GM23338 (cell line): ENCODE measurements at regions not wholly inside any gene's neighbourhood (a gene's known extent, or its start where the extent isn't known, plus 50 kb on each side); places are given as distances from the start of the nearest gene placed in this dataset.

Experiments
- ATAC-seq: fragments of 200-7000 bp; cut with Tn5 transposase; 3 replicates; pipeline ENCODE4 v1.9.1; 2020
- DNase-seq: peaks from one replicate; pipeline ENCODE4 v3.0.0-alpha.2; 2015; ENCODE audit warnings: low spot score
- H2AFZ ChIP-seq: fragments of 200-600 bp; sonication (generic); 2 replicates; pipeline ENCODE4 v1.8.0; 2016; ENCODE audit warnings: antibody characterized with exemption, mild to moderate bottlenecking, moderate library complexity
- H3F3A ChIP-seq: fragments of 200-600 bp; sonication (generic); replicated peaks from 2 replicates; pipeline ENCODE4 v1.8.0; 2017; ENCODE audit warnings: antibody characterized with exemption, mixed run types, low read depth
- H3K27ac ChIP-seq: fragments of 200-600 bp; sonication (generic); 2 replicates; pipeline ENCODE4 v1.6.1; 2016; ENCODE audit warnings: low read depth
- H3K27me3 ChIP-seq: fragments of 200-600 bp; sonication (generic); 2 replicates; pipeline ENCODE4 v1.8.0; 2016; ENCODE audit warnings: mild to moderate bottlenecking, mixed run types, moderate library complexity; ENCODE audit not compliant: insufficient read depth
- H3K36me3 ChIP-seq: fragments of 200-600 bp; sonication (generic); 2 replicates; pipeline ENCODE4 v1.8.0; 2016; ENCODE audit warnings: mild to moderate bottlenecking; ENCODE audit not compliant: insufficient read depth
- H3K4me1 ChIP-seq: fragments of 200-600 bp; sonication (generic); 2 replicates; pipeline ENCODE4 v1.8.0; 2016; ENCODE audit warnings: mild to moderate bottlenecking, moderate library complexity; ENCODE audit not compliant: insufficient read depth
- H3K4me2 ChIP-seq: fragments of 200-600 bp; sonication (generic); 2 replicates; pipeline ENCODE4 v1.7.1; 2017; ENCODE audit warnings: mixed run types
- H3K4me3 ChIP-seq: fragments of 200-600 bp; sonication (generic); 2 replicates; pipeline ENCODE4 v1.6.1; 2016; ENCODE audit warnings: mixed run types
- H3K79me2 ChIP-seq: fragments of 200-600 bp; sonication (generic); replicated peaks from 2 replicates; pipeline ENCODE4 v1.8.0; 2017; ENCODE audit warnings: mild to moderate bottlenecking; ENCODE audit not compliant: insufficient read depth
- H3K9me2 ChIP-seq: fragments of 200-600 bp; sonication (generic); 2 replicates; pipeline ENCODE4 v1.8.0; 2017; ENCODE audit not compliant: insufficient read depth
- H4K20me1 ChIP-seq: fragments of 200-600 bp; sonication (generic); replicated peaks from 2 replicates; pipeline ENCODE4 v1.8.0; 2017; ENCODE audit warnings: mild to moderate bottlenecking; ENCODE audit not compliant: insufficient read depth
- H3K27ac Mint-ChIP-seq: 2 replicates; pipeline ENCODE4 v1.8.0; 2020; ENCODE audit warnings: inconsistent platforms, mild to moderate bottlenecking, moderate library complexity, mixed read lengths
- H3K27me3 Mint-ChIP-seq: 3 replicates; pipeline ENCODE4 v1.8.0; 2022; ENCODE audit warnings: low read depth, mild to moderate bottlenecking, moderate library complexity, mixed read lengths, inconsistent platforms; ENCODE audit not compliant: insufficient read depth, poor library complexity
- H3K36me3 Mint-ChIP-seq: 3 replicates; pipeline ENCODE4 v1.8.0; 2021; ENCODE audit warnings: low read depth, mild to moderate bottlenecking, inconsistent platforms, moderate library complexity, mixed read lengths
- H3K4me1 Mint-ChIP-seq: 3 replicates; pipeline ENCODE4 v1.8.0; 2020; ENCODE audit warnings: mild to moderate bottlenecking, inconsistent platforms, mixed read lengths
- H3K4me3 Mint-ChIP-seq: 3 replicates; pipeline ENCODE4 v1.8.0; 2021; ENCODE audit warnings: moderate library complexity, mild to moderate bottlenecking, inconsistent platforms, mixed read lengths
- H3K9me3 Mint-ChIP-seq: 3 replicates; pipeline ENCODE4 v1.8.0; 2020; ENCODE audit warnings: moderate library complexity, mild to moderate bottlenecking, inconsistent platforms, mixed read lengths
- CREB1 ChIP-seq: fragments of 250-450 bp; sonication (Bioruptor Pico); IDR thresholded peaks from 2 replicates; pipeline ENCODE4 v1.5.0; 2020; ENCODE audit warnings: low read depth, mild to moderate bottlenecking, moderate library complexity
- CTCF ChIP-seq, 2 experiments: fragments of 200-600 bp in 1 of 2; sonication (generic) in 1 of 2; conservative IDR thresholded peaks; 2 replicates each; pipeline versions ENCODE4 v1.5.1 to v1.6.1; 2016 to 2017; ENCODE audit warnings: antibody characterized with exemption in 2 of 2, low read depth in 2 of 2, mild to moderate bottlenecking in 2 of 2, moderate library complexity in 1 of 2
- EZH2 ChIP-seq: fragments of 200-600 bp; sonication (generic); IDR thresholded peaks from one replicate; pipeline ENCODE4 v1.8.0; 2017; ENCODE audit warnings: antibody characterized with exemption, mild to moderate bottlenecking, low read depth; ENCODE audit not compliant: unreplicated experiment
- JUNB ChIP-seq: IDR thresholded peaks from one replicate; pipeline ENCODE4 v1.6.1; 2016; ENCODE audit warnings: antibody characterized with exemption; ENCODE audit not compliant: unreplicated experiment
- STAT1 ChIP-seq: IDR thresholded peaks from one replicate; pipeline ENCODE4 v1.6.1; 2016; ENCODE audit warnings: antibody characterized with exemption; ENCODE audit not compliant: unreplicated experiment
- ZNF331 ChIP-seq: fragments of 250-450 bp; sonication (Bioruptor Pico); IDR thresholded peaks from 2 replicates; pipeline ENCODE4 v1.5.0; 2020; ENCODE audit warnings: low read depth, mild to moderate bottlenecking, moderate library complexity
- TF ChIP-seq, protein P1 (sequence below): fragments of 250-450 bp; sonication (Bioruptor Pico); IDR thresholded peaks from 2 replicates; pipeline ENCODE4 v1.5.0; 2020; ENCODE audit warnings: mild to moderate bottlenecking, moderate library complexity
- TF ChIP-seq, protein P2 (sequence below): IDR thresholded peaks from 2 replicates; pipeline ENCODE4 v1.6.1; 2016; ENCODE audit warnings: antibody characterized with exemption

GRCh38 chr4:188242041-188242440 lies 102.8 kb downstream of the TRIML1 start (continued):
- TF ChIP-seq, protein P1, sequence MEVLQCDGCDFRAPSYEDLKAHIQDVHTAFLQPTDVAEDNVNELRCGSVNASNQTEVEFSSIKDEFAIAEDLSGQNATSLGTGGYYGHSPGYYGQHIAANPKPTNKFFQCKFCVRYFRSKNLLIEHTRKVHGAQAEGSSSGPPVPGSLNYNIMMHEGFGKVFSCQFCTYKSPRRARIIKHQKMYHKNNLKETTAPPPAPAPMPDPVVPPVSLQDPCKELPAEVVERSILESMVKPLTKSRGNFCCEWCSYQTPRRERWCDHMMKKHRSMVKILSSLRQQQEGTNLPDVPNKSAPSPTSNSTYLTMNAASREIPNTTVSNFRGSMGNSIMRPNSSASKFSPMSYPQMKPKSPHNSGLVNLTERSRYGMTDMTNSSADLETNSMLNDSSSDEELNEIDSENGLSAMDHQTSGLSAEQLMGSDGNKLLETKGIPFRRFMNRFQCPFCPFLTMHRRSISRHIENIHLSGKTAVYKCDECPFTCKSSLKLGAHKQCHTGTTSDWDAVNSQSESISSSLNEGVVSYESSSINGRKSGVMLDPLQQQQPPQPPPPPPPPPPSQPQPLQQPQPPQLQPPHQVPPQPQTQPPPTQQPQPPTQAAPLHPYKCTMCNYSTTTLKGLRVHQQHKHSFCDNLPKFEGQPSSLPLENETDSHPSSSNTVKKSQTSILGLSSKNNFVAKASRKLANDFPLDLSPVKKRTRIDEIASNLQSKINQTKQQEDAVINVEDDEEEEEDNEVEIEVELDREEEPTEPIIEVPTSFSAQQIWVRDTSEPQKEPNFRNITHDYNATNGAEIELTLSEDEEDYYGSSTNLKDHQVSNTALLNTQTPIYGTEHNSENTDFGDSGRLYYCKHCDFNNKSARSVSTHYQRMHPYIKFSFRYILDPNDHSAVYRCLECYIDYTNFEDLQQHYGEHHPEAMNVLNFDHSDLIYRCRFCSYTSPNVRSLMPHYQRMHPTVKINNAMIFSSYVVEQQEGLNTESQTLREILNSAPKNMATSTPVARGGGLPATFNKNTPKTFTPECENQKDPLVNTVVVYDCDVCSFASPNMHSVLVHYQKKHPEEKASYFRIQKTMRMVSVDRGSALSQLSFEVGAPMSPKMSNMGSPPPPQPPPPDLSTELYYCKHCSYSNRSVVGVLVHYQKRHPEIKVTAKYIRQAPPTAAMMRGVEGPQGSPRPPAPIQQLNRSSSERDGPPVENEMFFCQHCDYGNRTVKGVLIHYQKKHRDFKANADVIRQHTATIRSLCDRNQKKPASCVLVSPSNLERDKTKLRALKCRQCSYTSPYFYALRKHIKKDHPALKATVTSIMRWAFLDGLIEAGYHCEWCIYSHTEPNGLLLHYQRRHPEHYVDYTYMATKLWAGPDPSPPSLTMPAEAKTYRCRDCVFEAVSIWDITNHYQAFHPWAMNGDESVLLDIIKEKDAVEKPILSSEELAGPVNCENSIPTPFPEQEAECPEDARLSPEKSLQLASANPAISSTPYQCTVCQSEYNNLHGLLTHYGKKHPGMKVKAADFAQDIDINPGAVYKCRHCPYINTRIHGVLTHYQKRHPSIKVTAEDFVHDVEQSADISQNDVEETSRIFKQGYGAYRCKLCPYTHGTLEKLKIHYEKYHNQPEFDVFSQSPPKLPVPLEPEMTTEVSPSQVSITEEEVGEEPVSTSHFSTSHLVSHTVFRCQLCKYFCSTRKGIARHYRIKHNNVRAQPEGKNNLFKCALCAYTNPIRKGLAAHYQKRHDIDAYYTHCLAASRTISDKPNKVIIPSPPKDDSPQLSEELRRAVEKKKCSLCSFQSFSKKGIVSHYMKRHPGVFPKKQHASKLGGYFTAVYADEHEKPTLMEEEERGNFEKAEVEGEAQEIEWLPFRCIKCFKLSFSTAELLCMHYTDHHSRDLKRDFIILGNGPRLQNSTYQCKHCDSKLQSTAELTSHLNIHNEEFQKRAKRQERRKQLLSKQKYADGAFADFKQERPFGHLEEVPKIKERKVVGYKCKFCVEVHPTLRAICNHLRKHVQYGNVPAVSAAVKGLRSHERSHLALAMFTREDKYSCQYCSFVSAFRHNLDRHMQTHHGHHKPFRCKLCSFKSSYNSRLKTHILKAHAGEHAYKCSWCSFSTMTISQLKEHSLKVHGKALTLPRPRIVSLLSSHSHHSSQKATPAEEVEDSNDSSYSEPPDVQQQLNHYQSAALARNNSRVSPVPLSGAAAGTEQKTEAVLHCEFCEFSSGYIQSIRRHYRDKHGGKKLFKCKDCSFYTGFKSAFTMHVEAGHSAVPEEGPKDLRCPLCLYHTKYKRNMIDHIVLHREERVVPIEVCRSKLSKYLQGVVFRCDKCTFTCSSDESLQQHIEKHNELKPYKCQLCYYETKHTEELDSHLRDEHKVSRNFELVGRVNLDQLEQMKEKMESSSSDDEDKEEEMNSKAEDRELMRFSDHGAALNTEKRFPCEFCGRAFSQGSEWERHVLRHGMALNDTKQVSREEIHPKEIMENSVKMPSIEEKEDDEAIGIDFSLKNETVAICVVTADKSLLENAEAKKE = no peak
- TF ChIP-seq CREB1 (CRISPR knock-in tag) (no peak), CTCF (conservative IDR thresholded peaks at IDR 0.05; ENCODE audit: low read depth in 2 of 2) (no peak), ZNF331 (CRISPR knock-in tag) (no peak), JUNB (no peak), EZH2 (no peak)
- TF ChIP-seq, protein P2, sequence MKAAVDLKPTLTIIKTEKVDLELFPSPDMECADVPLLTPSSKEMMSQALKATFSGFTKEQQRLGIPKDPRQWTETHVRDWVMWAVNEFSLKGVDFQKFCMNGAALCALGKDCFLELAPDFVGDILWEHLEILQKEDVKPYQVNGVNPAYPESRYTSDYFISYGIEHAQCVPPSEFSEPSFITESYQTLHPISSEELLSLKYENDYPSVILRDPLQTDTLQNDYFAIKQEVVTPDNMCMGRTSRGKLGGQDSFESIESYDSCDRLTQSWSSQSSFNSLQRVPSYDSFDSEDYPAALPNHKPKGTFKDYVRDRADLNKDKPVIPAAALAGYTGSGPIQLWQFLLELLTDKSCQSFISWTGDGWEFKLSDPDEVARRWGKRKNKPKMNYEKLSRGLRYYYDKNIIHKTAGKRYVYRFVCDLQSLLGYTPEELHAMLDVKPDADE = no peak

DNA sequence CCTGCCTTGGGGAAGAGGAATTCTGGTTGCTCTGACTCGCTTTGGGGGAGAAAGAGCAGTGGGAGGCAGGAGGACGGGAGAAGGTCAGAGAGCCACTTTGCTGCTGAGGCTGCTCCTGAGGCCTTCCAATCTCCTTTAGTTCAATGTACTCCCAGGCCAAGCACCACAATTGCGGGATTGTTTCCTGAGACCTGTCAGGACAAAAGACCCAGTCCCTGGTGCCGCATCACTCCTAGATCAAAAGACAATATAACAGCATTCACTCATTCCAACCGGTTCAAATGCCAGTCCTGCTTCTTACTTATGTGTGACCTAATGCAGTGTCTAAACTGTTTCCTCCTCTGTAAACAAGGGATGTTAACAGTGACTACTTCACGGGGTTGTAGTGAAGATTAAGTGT lies 106.4 kb downstream of the TRIML1 start:
- Mint-ChIP-seq H3K4me3 (no peak overlapping the region), H3K4me1 (peaks cover 10% of the 10 kb centered on the region), H3K27me3 (no peaks in the 10 kb centered on the region), H3K36me3 (no peaks in the 10 kb centered on the region), H3K27ac (no peak overlapping the region), H3K9me3 (no peaks in the 10 kb centered on the region)
- H3K4me1 ChIP-seq = no peaks in the 10 kb centered on the region
- no peaks in the 10 kb centered on the region for H3K36me3 ChIP-seq
- H3K79me2 ChIP-seq = no peaks in the 10 kb centered on the region
- H3F3A ChIP-seq = no peaks in the 10 kb centered on the region
- no peaks in the 10 kb centered on the region for H3K9me2 ChIP-seq
- no peak overlapping the region for H3K4me3 ChIP-seq
- no peak for ATAC-seq
- no peaks in the 10 kb centered on the region for H3K27me3 ChIP-seq
- H3K4me2 ChIP-seq = no peak overlapping the region
- H4K20me1 ChIP-seq = no peaks in the 10 kb centered on the region
- no peak overlapping the region for H3K27ac ChIP-seq
- no peak for DNase-seq
- H2AFZ ChIP-seq = no peak overlapping the region
- no peak for TF ChIP-seq STAT1
